Activated naive CD4-positive, alpha-beta T cell treated with anti-CD3 and anti-CD28 coated beads, Interleukin-2, amount 50 U/mL, for 16 hours (primary cell): ENCODE measurements at regions not wholly inside any gene's neighbourhood (a gene's known extent, or its start where the extent isn't known, plus 50 kb on each side); places are given as distances from the start of the nearest gene placed in this dataset.

Experiments used
- DNase-seq: peaks from one replicate; pipeline ENCODE4 v3.0.0-alpha.2; 2020

DNA sequence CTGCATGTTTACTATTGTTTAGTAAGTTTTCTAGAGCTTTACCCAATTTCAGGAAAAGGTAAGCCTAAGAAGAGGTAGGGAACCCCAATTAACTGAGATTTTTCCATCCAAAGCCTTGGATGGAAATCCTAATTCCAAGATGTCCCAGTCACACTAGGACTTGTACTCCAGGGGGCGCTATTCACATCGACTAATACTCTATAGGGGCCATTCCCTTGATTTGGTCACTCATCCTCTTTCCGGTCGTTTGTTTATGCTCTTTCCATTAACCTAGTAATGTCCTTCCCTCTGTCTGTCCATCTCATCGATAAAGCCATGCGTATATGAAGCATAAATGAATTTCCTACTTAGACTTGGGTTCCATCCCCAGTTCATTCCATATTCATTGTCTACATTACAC lies 80.8 kb upstream of the FUCA2 start:
- DNase-seq: no peak

DNA sequence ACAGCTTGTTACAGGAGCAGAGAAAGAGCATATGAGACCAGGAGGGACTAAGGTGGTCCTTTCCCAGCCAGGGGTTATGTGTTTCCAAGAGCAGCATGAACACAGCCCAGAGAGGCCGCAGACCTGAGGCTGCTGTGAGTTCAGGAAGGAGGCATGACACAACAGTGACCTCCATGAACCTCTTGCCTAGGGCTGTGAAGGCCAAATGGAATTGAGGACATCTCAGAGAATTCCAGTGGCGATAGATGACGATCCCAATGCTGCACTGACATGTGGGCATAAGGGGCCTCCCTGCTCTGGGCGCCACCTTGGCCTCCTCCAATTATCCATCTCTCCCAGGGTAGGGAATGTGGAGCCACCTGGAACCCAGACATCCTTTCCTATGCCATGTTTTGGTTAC lies 79.9 kb upstream of the FUCA2 start:
- DNase-seq: no peak

DNA sequence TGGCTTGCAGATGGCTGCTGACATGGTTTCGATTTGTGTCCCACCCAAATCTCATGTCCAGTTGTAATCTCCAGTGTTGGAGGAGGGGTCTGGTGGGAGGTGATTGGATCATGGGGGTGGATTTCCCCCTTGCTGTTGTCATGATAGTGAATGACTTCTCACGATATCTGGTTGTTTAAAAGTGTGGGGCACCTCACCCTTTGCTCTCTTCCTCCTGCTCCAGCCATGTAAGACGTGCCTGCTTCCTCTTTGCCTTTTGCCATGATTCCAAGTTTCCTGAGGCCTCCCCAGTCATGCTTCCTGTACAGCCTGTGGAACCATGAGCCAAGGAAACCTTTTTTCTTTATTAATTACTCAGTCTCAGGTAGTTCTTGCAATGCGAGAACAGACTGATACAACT lies 77.6 kb upstream of the FUCA2 start:
- no peak for DNase-seq

DNA sequence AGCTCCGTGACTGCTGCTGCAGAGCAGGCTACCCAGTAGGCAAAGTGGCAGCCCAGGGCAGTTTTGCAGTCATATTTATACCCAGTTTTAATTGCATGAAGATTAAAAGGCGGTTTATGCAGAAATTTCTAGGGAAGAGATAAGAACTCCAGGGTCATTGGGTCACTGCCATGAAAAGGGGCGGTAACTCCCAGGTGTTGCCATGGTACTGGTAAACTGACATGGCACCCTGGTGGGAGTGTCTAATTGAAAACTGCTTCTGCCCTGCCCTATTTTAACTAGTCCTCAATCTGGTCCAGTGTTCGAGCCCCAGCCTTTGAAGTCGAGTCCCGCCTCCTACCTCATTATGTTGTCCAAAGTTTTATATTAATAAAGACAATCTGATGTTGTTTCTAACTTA lies 75.0 kb upstream of the FUCA2 start:
- no peak for DNase-seq

DNA sequence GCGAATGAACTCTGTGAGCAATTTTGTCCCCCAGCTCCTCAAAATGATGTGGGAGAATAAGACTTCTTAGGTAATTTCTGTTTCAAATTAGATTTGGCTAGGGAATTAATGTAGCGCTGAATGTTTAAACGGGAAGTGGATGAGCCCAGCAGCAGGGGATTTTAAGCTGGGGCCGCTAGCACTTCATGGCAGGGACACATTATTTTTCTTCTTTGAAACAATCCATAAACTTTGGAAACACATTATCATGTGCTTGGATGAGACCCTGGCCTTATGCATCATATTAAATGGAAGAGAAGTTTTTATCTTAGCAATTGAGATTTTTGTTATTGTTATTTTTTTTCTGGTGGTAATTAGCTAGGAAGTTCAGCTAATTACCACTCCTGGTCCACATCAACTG lies 74.2 kb upstream of the FUCA2 start:
- DNase-seq: no peak

DNA sequence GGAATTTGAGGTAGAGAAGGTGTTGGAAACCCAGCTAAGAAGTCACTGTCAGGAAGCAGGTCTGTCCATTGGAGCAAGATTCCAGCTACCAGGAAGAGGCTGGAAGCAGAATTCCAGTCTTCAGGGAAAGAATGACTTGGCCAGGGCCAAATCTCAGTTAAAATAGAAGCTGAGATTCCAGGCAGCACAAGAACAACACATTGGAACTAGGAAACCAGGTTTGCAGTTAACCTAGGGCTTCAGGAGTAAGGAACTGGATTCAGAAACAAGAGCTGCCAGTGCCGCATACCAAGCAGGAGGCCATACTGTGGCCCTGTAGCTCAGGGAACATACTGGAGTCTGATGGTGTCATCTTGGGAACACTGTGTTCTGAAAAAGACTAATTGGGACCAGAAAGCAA lies 73.7 kb upstream of the FUCA2 start:
- DNase-seq: no peak

DNA sequence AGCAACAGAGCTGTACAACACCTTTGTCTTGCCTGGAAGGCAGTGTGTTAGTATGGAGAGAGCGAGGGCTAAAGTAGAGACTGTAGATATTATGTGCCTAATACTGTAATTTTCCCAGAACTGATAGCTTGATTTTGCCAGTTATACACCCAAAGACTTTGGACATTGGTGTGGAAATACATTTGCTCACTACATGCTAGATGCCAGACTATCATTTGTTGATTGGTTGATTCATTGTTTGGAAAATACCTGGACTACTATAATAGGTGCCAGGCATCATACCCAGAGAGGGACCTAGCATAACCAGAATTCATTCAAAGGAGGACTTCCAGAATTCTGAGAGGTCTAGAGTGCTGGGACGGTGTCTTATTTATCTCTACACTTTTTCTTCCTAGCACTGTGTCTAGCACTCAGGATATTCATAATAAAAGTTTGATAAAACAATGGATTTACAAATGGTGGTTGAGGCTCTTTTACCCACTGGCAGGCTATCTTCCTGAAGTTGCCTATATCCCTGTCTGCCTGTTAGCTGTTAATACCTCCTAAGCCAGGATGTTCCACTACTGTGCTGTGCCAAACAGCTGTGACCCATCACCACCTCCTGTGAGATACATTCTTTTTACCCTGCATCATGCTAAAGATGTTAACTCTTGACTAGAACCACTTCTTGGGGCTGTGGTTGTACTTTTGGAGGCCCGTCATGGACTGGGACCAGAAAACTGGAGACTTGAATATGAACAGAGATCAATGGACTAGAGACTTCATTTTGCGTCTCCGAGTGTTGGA lies 72.2 kb upstream of the FUCA2 start:
- DNase-seq: no peak

DNA sequence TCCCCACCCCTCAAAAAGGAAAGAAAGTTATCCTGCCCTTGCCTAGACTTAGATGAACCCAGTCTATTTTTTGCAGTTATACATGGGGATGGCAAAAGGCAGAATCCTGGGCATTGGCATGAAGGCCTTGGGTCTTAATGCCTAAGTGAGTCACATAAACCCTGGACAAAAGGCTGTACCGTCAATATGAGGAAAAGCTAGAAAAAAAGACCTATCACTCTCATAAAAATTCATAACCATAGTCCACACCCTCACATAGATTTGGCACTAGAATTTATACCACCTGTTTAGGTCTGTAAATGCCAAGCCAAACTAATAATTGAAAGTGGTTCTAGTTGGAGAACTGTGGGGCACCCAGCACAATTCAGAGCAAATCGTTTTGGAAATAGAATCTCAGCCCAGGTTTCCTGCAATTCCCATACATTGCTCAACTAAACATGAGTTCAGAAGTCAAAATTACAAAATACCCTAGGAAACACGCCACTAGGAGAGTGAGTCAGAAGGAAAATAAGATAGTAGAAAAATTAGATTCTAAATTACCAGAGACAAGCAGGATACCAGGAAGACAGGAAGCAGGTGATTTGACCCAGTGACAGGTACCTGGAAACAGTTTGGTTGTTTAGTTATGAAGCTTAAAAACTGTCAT lies 70.4 kb upstream of the FUCA2 start:
- DNase-seq: no peak

DNA sequence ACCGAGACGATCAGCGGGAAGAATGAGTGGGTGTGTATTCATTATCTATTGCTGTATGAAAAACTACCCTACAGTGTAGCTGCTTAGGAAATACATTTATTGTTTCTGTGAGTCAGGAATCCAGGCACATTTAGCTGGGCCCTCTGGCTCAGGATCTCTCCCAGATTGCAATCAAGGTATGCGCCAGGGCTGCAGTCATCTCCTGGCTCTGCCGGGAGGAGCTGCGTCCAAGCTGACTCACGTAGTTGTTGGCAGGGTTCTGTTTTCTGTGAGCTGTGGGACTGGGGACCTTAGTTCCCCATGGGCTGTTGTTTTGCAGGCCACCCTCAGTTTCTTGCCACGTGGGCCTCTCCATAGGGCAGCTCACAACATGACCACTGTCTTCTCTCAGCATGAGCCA lies 68.2 kb upstream of the FUCA2 start:
- DNase-seq: no peak

DNA sequence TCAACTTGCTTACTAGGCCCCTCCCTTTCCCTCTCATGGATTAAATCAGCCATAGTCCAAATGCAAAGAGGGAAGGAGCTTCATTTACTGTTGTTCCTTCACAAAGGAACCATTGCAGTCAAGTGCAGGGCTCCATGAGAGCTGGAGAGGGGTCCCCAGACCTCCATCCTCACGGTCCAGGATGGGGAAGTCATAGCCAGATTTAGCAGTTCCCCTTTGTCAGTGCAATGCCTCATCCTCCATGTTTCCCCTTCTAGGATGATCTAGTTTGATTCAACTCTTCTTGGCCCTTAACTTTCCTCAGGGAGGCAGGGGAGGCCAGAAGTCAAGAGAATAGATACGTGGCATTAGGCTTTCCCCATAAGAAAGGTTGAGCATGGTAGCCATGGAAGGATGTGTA lies 66.5 kb upstream of the FUCA2 start:
- DNase-seq: no peak

DNA sequence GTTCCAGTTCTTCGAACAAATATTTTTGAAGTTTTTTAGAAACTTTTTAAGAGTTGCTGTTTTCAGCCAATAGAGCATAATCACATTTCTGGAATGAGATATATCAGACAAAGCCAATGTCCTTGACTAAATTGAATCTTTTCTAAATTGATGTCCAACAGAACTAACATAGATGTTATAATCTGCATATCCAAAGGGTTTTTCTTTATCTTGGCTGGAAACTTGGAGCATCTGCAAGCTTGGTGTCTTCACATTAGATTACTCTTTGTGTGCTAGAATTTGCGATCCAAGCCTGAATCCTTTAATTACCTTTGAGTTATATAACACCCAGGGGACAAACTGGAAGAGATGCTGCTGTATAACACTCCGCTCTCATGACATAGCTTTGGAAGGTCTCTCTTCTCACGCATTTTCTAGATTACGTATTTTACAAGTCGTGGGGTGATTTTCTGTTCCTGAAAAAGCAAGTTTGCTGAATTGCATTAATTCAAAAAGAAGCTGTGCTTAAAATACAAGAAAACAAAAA lies 64.4 kb upstream of the FUCA2 start:
- no peak for DNase-seq

DNA sequence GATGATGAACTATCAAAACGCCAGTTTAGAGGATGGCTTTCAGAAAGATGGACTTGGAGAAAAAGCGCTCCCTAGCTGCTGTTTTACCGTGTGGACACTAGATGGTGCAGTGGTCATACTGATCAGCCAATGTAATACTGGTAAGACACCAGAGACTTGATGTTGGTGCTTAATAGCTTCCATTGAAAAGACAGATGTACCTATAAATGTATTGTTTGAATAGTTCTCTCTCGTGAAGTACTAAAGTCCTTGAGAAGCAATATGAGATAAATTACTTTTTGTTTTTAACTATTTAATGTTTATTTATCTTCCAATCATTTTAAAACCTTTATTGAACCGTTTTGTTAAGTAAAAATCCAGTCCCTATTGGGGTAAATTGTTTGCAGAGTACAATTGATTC lies 63.9 kb upstream of the FUCA2 start:
- peak; percentile 26 for DNase-seq

DNA sequence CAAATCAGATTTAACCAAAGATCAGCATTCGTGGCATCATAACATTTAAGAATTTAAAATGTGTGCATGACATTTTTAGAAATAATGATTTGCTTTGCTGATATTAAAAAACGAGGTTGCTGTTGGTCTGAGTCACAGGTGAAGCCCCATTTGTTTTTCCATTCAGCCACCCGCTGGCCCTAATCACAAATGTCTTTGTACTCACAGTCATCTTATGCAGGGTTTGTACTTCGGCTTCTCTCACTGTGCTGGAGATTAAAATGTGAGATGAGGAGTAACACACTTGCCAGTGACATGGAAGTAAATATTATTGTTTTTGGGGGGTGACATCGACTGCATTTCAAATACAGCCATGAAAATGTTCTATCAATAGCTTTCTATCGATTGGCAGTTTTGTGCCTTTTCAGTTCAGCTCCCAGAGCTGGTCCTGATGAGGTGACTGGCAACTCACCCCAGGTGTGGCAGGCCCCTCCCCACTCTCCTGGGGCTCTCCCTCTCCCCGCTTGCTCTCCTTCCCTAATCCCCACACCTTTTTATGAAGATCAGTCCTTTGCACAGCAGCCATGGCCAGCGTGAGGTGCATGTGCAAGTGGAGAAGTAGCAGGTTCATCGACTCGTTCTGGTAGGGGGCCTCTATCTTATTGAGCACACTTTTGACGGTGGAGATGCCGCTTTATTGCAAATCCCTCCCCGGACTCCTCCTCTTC lies 58.8 kb upstream of the FUCA2 start:
- DNase-seq: no peak

DNA sequence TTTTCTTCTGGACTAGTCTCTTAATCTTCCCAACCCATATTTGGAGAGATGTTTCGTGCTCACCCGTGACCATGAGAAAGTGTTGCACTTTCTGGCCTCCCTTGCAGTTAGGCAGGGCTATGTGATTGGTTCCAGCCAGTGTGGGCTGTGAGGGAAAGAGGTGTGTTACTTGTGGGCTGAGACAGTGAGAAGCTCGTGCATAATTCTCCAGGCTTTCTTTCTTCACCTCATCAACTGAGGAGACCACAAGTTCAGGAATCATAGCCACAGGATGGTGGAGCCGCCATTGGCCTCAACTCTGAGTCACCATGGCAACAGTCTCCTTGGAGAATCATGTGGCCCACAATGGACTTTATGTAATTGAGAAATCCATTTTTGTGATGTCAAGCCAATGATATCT lies 57.5 kb upstream of the FUCA2 start:
- DNase-seq: no peak

DNA sequence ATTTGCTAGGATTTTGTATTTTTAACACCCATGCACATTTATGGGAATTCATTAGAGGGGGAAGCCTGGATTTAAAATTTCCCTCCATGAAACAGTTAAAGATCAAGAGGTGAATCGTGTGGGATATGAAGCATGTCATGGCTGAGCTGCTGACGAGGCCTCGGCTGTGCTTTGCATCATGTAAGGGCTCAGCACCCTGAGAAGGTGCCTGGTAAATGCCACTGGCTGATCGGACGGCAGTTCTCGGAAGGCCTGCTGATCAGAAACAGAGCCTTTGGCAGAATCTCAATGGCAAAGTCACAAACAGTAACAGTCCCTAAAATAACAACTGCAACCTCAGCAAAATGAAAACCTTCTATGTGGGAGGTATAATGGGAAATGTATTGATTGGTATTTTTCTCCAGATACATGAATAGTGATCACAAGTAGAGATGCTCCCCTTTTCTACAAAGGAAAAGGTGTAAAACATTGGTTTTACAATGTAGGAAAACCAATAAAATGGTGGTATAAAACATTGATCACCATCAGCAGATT lies 53.0 kb upstream of the FUCA2 start:
- no peak for DNase-seq

DNA sequence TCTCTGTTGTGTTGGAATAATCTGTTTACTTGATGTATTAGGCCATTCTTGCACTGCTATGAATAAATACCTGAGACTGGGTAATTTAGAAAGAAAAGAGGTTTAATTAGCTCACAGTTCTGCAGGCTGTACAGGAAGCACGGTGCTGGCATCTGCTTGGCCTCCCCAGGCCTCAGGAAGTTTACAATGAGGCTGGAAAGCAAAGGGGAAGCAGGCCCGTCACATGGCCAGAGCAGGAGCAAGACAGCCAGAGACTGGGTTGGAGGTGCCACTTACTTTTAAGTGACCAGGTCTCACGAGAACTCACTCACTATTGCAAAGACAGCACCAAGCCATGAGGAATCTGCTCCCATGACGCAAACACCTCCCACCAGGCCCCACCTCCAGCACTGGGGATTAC lies 50.6 kb upstream of the FUCA2 start:
- no peak for DNase-seq
